SK-N-SH (cell line): ENCODE measurements at regions not wholly inside any gene's neighbourhood (a gene's known extent, or its start where the extent isn't known, plus 50 kb on each side); places are given as distances from the start of the nearest gene placed in this dataset.

Experiments used
- EZH2phosphoT487 ChIP-seq: fragments of 200-600 bp; sonication (generic); IDR thresholded peaks from 2 replicates; pipeline ENCODE4 v1.6.1; 2017; ENCODE audit warnings: low read depth, mixed run types, mild to moderate bottlenecking, antibody characterized with exemption, moderate library complexity, borderline replicate concordance
- NFIC ChIP-seq: IDR thresholded peaks from 2 replicates; pipeline ENCODE4 v1.4.0; 2012; ENCODE audit warnings: borderline replicate concordance
- RXRA ChIP-seq: IDR thresholded peaks from 2 replicates; pipeline ENCODE4 v1.4.0; 2012; ENCODE audit warnings: low read depth, mild to moderate bottlenecking, borderline replicate concordance
- TAF1 ChIP-seq: IDR thresholded peaks from 2 replicates; pipeline ENCODE4 v1.6.1; 2012; ENCODE audit warnings: low read depth, mild to moderate bottlenecking, low read length, moderate library complexity, borderline replicate concordance
- TF ChIP-seq, protein P1 (sequence below): fragments of 200-600 bp; sonication (generic); IDR thresholded peaks from 2 replicates; pipeline ENCODE4 v1.6.1; 2017; ENCODE audit warnings: antibody characterized with exemption, mild to moderate bottlenecking, moderate library complexity
- TF ChIP-seq, protein P2 (sequence below): IDR thresholded peaks from 2 replicates; pipeline ENCODE4 v1.4.0; 2012; ENCODE audit warnings: low read depth, borderline replicate concordance

DNA sequence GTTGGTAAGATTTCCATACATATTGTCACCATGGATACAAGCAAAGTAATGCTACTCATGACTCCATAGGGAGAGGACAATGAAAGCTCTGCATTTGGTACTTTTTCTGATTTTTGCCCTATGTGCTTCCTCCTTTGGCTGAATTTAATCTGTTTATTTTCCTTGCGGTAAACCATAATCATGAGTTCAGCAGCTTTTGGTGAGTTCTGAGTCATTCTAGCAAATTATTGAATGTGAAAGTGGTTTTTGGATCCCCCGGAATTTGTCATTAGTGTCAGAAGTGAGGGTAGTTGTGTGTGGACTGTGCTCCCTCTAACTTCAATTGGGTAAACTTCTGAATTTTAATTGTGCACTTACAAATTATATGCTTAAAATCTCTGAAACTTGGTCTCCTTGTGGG lies 170.3 kb downstream of the MOSPD2 start:
- TF ChIP-seq, protein P1, sequence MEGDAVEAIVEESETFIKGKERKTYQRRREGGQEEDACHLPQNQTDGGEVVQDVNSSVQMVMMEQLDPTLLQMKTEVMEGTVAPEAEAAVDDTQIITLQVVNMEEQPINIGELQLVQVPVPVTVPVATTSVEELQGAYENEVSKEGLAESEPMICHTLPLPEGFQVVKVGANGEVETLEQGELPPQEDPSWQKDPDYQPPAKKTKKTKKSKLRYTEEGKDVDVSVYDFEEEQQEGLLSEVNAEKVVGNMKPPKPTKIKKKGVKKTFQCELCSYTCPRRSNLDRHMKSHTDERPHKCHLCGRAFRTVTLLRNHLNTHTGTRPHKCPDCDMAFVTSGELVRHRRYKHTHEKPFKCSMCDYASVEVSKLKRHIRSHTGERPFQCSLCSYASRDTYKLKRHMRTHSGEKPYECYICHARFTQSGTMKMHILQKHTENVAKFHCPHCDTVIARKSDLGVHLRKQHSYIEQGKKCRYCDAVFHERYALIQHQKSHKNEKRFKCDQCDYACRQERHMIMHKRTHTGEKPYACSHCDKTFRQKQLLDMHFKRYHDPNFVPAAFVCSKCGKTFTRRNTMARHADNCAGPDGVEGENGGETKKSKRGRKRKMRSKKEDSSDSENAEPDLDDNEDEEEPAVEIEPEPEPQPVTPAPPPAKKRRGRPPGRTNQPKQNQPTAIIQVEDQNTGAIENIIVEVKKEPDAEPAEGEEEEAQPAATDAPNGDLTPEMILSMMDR: no peak
- TF ChIP-seq RXRA (no peak), EZH2phosphoT487 (no peak), NFIC (no peak), TAF1 (no peak)
- TF ChIP-seq, protein P2, sequence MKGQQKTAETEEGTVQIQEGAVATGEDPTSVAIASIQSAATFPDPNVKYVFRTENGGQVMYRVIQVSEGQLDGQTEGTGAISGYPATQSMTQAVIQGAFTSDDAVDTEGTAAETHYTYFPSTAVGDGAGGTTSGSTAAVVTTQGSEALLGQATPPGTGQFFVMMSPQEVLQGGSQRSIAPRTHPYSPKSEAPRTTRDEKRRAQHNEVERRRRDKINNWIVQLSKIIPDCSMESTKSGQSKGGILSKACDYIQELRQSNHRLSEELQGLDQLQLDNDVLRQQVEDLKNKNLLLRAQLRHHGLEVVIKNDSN: no peak
